ENCODE measurements at regions not wholly inside any gene's neighbourhood (a gene's known extent, or its start where the extent isn't known, plus 50 kb on each side); places are given as distances from the start of the nearest gene placed in this dataset.

- DNase-seq = peak; percentile 5
Measured at GRCh38 chrX:46447384-46447783, 97.8 kb downstream of the ZNF674 start.

- DNase-seq = peak; percentile 85
Measured at GRCh38 chrX:46446727-46447378, 98.4 kb downstream of the ZNF674 start.

- no peak for DNase-seq
Measured at GRCh38 chrX:46444011-46444410, 101.2 kb downstream of the ZNF674 start.

GRCh38 chrX:46436744-46437143 is 108.5 kb downstream of the ZNF674 start:
- DNase-seq = no peak

GRCh38 chrX:46433892-46434291 is 111.3 kb downstream of the ZNF674 start:
- no peak for DNase-seq

GRCh38 chrX:46408553-46409407 is 136.4 kb downstream of the ZNF674 start:
- DNase-seq = peak; percentile 60

- no peak for DNase-seq
Measured at GRCh38 chrX:46407753-46408130, 137.5 kb downstream of the ZNF674 start.

- no peak for DNase-seq
Measured at GRCh38 chrX:46407036-46407752, 138.0 kb downstream of the ZNF674 start.

GRCh38 chrX:46404774-46405173 is 140.4 kb downstream of the ZNF674 start:
- DNase-seq = no peak

- no peak for DNase-seq
Measured at GRCh38 chrX:46400530-46401443, 144.4 kb downstream of the ZNF674 start.

- no peak for DNase-seq
Measured at GRCh38 chrX:46398874-46399273, 146.3 kb downstream of the ZNF674 start.

GRCh38 chrX:46398126-46398525 is 147.1 kb downstream of the ZNF674 start:
- no peak for DNase-seq

- no peak for DNase-seq
Measured at GRCh38 chrX:46386511-46386910, 158.7 kb downstream of the ZNF674 start.

GRCh38 chrX:46383006-46383405 is 162.2 kb downstream of the ZNF674 start:
- DNase-seq = no peak

GRCh38 chrX:46382595-46382994 is 162.6 kb downstream of the ZNF674 start:
- no peak for DNase-seq

GRCh38 chrX:46381630-46382029 is 163.6 kb downstream of the ZNF674 start:
- DNase-seq = no peak

GRCh38 chrX:46380148-46380752 is 165.0 kb downstream of the ZNF674 start:
- DNase-seq = no peak

GRCh38 chrX:46376246-46376885 is 168.9 kb downstream of the ZNF674 start:
- no peak for DNase-seq

GRCh38 chrX:46375831-46376230 is 169.4 kb downstream of the ZNF674 start:
- no peak for DNase-seq

GRCh38 chrX:46374371-46374770 is 170.8 kb downstream of the ZNF674 start:
- DNase-seq = no peak

GRCh38 chrX:46367491-46367890 is 177.7 kb downstream of the ZNF674 start:
- no peak for DNase-seq

Data from hindlimb muscle (tissue), 1 donor.